CD1c-positive myeloid dendritic cell (primary cell): ENCODE measurements at regions not wholly inside any gene's neighbourhood (a gene's known extent, or its start where the extent isn't known, plus 50 kb on each side); places are given as distances from the start of the nearest gene placed in this dataset.
"Not testable (repeated sequence)": the region's sequence is repeated elsewhere in the genome, so short reads cannot be mapped to it uniquely, and the experiment has no call there.

Experiments used
- DNase-seq: peaks from one replicate; pipeline ENCODE4 v3.0.0-alpha.2; 2016; ENCODE audit errors: extremely low spot score

- DNase-seq = no peak
These were observed 56.3 kb downstream of the FOXI3 start for GRCh38 chr2:88396209-88396608.

- no peak for DNase-seq
These were observed 74.9 kb downstream of the FOXI3 start for GRCh38 chr2:88377641-88377991.

GRCh38 chr2:88372042-88372441 is 80.5 kb downstream of the FOXI3 start:
- no peak for DNase-seq

- not testable (repeated sequence) for DNase-seq
These were observed 87.1 kb downstream of the FOXI3 start for GRCh38 chr2:88365408-88365807.

DNA sequence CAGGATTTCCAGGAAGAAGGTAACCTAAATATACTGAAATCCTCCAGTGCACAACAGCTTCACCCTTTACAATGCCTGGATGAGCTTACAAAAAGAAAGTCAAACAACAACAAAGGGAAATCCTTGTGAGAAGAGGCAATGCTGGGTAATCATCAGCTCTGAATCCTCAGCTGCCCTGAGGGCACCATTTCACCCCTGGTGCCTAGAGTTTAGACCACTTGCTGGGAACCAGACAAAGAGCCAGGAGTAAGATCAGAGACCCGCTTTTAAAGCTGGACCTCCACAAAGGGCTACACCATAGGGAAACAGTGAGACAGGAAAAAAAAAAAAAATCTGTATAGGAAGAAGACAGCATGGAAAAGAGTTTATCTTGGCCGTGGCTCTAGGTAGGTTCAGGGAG is 97.0 kb downstream of the FOXI3 start:
- DNase-seq = no peak

GRCh38 chr2:88351249-88351601 is 101.3 kb downstream of the FOXI3 start:
- no peak for DNase-seq

- peak; percentile 68 for DNase-seq
These were observed 101.9 kb downstream of the FOXI3 start for GRCh38 chr2:88350331-88351248.

GRCh38 chr2:88345842-88346241 is 106.7 kb downstream of the FOXI3 start:
- no peak for DNase-seq

DNA sequence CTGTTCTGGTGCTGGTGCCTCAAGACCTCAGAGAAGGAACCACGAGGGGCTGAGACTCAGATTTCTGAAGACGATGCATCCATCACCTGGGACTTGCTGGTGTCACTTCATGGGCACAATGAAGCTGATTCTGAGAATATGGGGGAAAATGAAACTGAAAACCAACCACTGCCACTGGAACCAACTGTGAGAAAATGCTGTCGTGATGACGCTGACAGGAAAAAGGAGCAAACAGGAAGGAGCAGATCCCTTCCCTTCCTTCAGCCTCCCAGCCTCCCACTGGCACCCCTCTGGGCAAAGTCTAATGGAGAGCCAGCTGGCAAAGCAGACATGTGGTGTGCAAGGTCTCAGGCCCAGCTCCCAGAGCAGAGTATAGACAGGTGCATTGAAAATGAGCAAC is 109.7 kb downstream of the FOXI3 start:
- no peak for DNase-seq

DNA sequence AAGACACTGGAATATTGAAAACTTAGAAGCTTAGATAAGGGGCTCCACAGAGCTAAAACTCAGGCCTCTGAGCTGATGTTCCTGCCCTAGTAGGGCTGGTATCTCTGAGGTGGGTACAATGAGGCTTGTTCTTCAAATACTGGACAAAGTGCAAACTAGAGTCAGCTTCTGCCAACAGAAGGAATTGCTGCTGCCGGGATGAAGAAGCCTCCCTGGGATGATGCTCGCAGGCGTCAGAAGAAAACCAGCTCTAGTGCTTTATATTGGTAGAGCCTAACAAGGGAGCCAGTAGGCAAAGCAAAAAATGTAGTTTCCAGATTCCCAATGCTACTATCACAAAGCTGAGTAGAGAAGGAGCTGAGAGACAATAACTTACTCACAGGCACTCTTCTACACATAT is 118.1 kb downstream of the FOXI3 start:
- DNase-seq = no peak

GRCh38 chr2:88331239-88331638 is 121.3 kb downstream of the FOXI3 start:
- DNase-seq = no peak

- DNase-seq = no peak
These were observed 122.5 kb downstream of the FOXI3 start for GRCh38 chr2:88329815-88330603.

DNA sequence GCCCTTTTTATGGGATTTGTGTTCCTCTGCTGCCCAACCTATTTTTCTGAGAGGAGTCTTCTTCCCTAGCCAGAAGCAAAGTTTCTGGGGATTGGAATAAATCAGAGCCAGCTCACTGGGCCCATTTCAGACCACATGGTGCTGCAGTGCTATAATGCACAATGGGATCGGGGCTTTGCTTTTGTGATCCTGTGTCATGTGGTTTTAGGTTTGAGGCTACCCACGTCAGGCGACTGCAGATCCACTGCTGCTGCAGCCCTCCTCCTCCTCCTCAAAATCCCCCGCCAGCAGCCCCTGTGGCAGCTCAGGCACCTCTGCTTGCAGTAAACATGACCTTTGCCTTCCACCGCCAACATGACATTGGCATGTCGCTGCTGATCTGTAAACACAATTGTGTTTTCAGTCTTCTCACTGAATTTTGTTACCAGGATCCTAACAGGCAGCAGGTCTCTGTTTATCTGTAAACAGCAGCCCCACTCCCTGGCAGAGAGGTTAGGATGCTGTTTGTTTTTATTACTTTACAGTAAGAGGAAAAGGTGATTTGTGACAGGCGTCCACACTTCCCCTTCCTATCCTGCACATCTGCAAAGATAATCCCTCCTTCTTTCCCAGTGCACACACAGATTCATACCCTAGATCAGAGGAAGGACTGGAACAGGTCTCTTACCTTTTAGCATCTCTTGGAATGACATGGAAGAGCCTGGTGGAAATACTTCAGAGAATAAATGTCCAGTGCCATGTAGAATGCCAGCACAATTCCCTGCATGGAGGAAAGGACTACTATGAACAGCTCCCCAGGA is 130.8 kb downstream of the FOXI3 start:
- DNase-seq = no peak

GRCh38 chr2:88320076-88320773 is 132.3 kb downstream of the FOXI3 start:
- DNase-seq = no peak

- no peak for DNase-seq
These were observed 133.6 kb downstream of the FOXI3 start for GRCh38 chr2:88318956-88319330.

- no peak for DNase-seq
These were observed 134.2 kb downstream of the FOXI3 start for GRCh38 chr2:88318071-88318955.

GRCh38 chr2:88310787-88311186 is 140.6 kb downstream of the THNSL2 start:
- DNase-seq = no peak

GRCh38 chr2:88307817-88308216 is 137.7 kb downstream of the THNSL2 start:
- DNase-seq = peak; percentile 52

GRCh38 chr2:88303865-88304264 is 133.7 kb downstream of the THNSL2 start:
- no peak for DNase-seq

GRCh38 chr2:88296247-88296646 is 126.1 kb downstream of the THNSL2 start:
- DNase-seq = no peak
